CD4-positive, alpha-beta T cell (primary cell): ENCODE measurements at regions not wholly inside any gene's neighbourhood (a gene's known extent, or its start where the extent isn't known, plus 50 kb on each side); places are given as distances from the start of the nearest gene placed in this dataset.

Experiments
- ATAC-seq: fragments of 200-7000 bp; cut with Tn5 transposase; one replicate; pipeline ENCODE4 v1.10.0; 2022; ENCODE audit warnings: mild to moderate bottlenecking; ENCODE audit not compliant: poor library complexity
- CTCF ChIA-PET: fragments of 350-600 bp; sonication (Branson Sonifier 250); formaldehyde crosslinking; loops from one replicate; lab custom pipeline; 2021; ENCODE audit warnings: antibody characterized with exemption, inconsistent platforms; lab: Charles Lee
- POLR2A ChIA-PET: fragments of 350-600 bp; sonication (Branson Sonifier 250); formaldehyde crosslinking; loops from one replicate; lab custom pipeline; 2021; ENCODE audit warnings: antibody characterized with exemption, inconsistent platforms; lab: Charles Lee
- DNase-seq, 14 experiments: peaks; one replicate each; pipeline ENCODE4 v3.0.0-alpha.2; 2013 to 2020; ENCODE audit warnings: mixed read lengths in 2 of 14
- H3K27ac ChIP-seq, 2 donors: one replicate each; pipeline versions ENCODE4 v1.5.1 to v1.7.0; 2013; ENCODE audit warnings: low read length in 2 of 2, low read depth in 1 of 2, mild to moderate bottlenecking in 1 of 2
- H3K27me3 ChIP-seq, 2 experiments: 1 replicate in 1 of 2; 2 replicates in 1 of 2; pipeline versions ENCODE4 v1.6.1 to v1.7.0; 2013; ENCODE audit warnings: low read length in 2 of 2, control low read depth in 1 of 2, mild to moderate bottlenecking in 1 of 2, moderate library complexity in 1 of 2; ENCODE audit not compliant: insufficient read depth in 2 of 2, control insufficient read depth in 1 of 2
- H3K36me3 ChIP-seq: one replicate; pipeline ENCODE4 v1.6.1; 2013; ENCODE audit warnings: low read length, control low read depth; ENCODE audit not compliant: insufficient read depth
- H3K4me1 ChIP-seq: one replicate; pipeline ENCODE4 v1.6.1; 2013; ENCODE audit warnings: low read length, control low read depth; ENCODE audit not compliant: insufficient read depth
- H3K4me3 ChIP-seq: one replicate; pipeline ENCODE4 v1.5.1; 2013; ENCODE audit warnings: mild to moderate bottlenecking, low read length, moderate library complexity
- H3K9me3 ChIP-seq, 2 experiments: 1 replicate in 1 of 2; 2 replicates in 1 of 2; pipeline versions ENCODE4 v1.6.1 to v1.7.0; 2013; ENCODE audit warnings: low read length in 2 of 2, mild to moderate bottlenecking in 2 of 2, control low read depth in 1 of 2, moderate library complexity in 1 of 2; ENCODE audit not compliant: control insufficient read depth in 1 of 2, insufficient read depth in 1 of 2
- H3K27ac Mint-ChIP-seq: one replicate; pipeline ENCODE4 v1.8.0; 2020; ENCODE audit warnings: mixed read lengths
- H3K27me3 Mint-ChIP-seq: one replicate; pipeline ENCODE4 v1.8.0; 2021; ENCODE audit warnings: mixed read lengths
- H3K36me3 Mint-ChIP-seq: one replicate; pipeline ENCODE4 v1.8.0; 2021; ENCODE audit warnings: low read depth, mixed read lengths
- H3K4me1 Mint-ChIP-seq: one replicate; pipeline ENCODE4 v1.8.0; 2021; ENCODE audit warnings: low read depth, mixed read lengths
- H3K4me3 Mint-ChIP-seq: one replicate; pipeline ENCODE4 v1.8.0; 2020; ENCODE audit warnings: mild to moderate bottlenecking, mixed read lengths
- H3K9me3 Mint-ChIP-seq: one replicate; pipeline ENCODE4 v1.8.0; 2020; ENCODE audit warnings: mixed read lengths
- intact Hi-C, 2 experiments: fragments of 100-400 bp; cut with DNase I in 1 of 2; cut with micrococcal nuclease in 1 of 2; formaldehyde crosslinking; loops; one replicate each; pipeline versions ENCODE4 v1.15.1 to v1.9.0; 2023 to 2025; cut with DNase I, micrococcal nuclease
- TF ChIP-seq, protein P1 (sequence below): fragments of 200-600 bp; IDR thresholded peaks from one replicate; pipeline ENCODE4 v1.8.0; 2022; ENCODE audit warnings: antibody characterized with exemption, mild to moderate bottlenecking

GRCh38 chr20:55730321-55730720, 275.0 kb downstream of the CBLN4 start:
- H3K27ac ChIP-seq: no peak overlapping the region
- intact Hi-C loops: no loop called here
- TF ChIP-seq, protein P1, sequence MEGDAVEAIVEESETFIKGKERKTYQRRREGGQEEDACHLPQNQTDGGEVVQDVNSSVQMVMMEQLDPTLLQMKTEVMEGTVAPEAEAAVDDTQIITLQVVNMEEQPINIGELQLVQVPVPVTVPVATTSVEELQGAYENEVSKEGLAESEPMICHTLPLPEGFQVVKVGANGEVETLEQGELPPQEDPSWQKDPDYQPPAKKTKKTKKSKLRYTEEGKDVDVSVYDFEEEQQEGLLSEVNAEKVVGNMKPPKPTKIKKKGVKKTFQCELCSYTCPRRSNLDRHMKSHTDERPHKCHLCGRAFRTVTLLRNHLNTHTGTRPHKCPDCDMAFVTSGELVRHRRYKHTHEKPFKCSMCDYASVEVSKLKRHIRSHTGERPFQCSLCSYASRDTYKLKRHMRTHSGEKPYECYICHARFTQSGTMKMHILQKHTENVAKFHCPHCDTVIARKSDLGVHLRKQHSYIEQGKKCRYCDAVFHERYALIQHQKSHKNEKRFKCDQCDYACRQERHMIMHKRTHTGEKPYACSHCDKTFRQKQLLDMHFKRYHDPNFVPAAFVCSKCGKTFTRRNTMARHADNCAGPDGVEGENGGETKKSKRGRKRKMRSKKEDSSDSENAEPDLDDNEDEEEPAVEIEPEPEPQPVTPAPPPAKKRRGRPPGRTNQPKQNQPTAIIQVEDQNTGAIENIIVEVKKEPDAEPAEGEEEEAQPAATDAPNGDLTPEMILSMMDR: no peak
- H3K9me3 Mint-ChIP-seq: peaks cover 4% of the 10 kb centered on the region
- H3K4me3 ChIP-seq: no peak overlapping the region
- H3K4me3 Mint-ChIP-seq: no peak overlapping the region
- no peaks in the 10 kb centered on the region for H3K4me1 ChIP-seq
- no peak for ATAC-seq
- no peaks in the 10 kb centered on the region for H3K9me3 ChIP-seq
- POLR2A ChIA-PET: no interaction called here
- CTCF ChIA-PET: no interaction called here
- H3K27ac Mint-ChIP-seq: no peak overlapping the region
- H3K36me3 Mint-ChIP-seq: no peaks in the 10 kb centered on the region
- H3K27me3 ChIP-seq: no peaks in the 10 kb centered on the region
- H3K27me3 Mint-ChIP-seq: no peaks in the 10 kb centered on the region
- no peak for DNase-seq
- no peaks in the 10 kb centered on the region for H3K36me3 ChIP-seq
- no peaks in the 10 kb centered on the region for H3K4me1 Mint-ChIP-seq

- POLR2A ChIA-PET: no interaction called here
- no peaks in the 10 kb centered on the region for H3K27me3 Mint-ChIP-seq
- H3K9me3 Mint-ChIP-seq: peaks cover 3% of the 10 kb centered on the region
- no peaks in the 10 kb centered on the region for H3K36me3 ChIP-seq
- intact Hi-C loops: no loop called here
- no peak overlapping the region for H3K4me3 ChIP-seq
- H3K36me3 Mint-ChIP-seq: no peaks in the 10 kb centered on the region
- H3K4me1 ChIP-seq: no peaks in the 10 kb centered on the region
- no peak overlapping the region for H3K4me3 Mint-ChIP-seq
- no peak overlapping the region for H3K27ac Mint-ChIP-seq
- no peak for DNase-seq
- no peak overlapping the region for H3K27ac ChIP-seq
- ATAC-seq: no peak
- peaks cover 0 to 8% of the 10 kb centered on the region in 2 experiments for H3K9me3 ChIP-seq
- CTCF ChIA-PET: no interaction called here
- no peaks in the 10 kb centered on the region for H3K4me1 Mint-ChIP-seq
- TF ChIP-seq, protein P1: no peak
- H3K27me3 ChIP-seq: no peaks in the 10 kb centered on the region
Measured at GRCh38 chr20:55714736-55715135, 290.6 kb downstream of the CBLN4 start.

DNA sequence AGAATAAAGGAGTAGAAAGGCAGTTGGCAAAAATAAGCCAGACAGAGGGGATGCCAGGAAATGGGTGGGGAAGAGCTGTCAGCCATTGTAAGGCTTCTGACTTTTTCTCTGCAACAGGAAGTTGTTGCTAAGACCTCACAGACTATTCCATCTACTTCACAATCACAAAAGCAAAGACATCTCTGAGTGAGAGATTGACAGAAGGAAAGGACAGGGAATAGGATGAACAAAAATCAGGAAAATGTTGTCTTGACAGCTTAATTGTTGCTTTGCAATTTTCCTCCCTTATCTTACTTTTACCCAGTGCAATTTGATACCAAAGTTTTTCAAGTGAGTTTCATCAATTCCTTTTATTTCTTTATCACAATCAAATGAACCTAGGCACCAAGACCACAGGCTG, 291.2 kb downstream of the CBLN4 start:
- peaks cover 3% of the 10 kb centered on the region for H3K9me3 Mint-ChIP-seq

More for the DNA sequence above, 291.2 kb downstream of the CBLN4 start:
- H3K27ac ChIP-seq: no peak overlapping the region
- H3K36me3 ChIP-seq: no peaks in the 10 kb centered on the region
- Mint-ChIP-seq H3K4me3 (no peak overlapping the region), H3K27me3 (no peaks in the 10 kb centered on the region), H3K27ac (no peak overlapping the region), H3K36me3 (no peaks in the 10 kb centered on the region), H3K4me1 (no peaks in the 10 kb centered on the region)
- ATAC-seq: no peak
- ChIA-PET POLR2A (no interaction called here), CTCF (no interaction called here)
- TF ChIP-seq, protein P1: no peak
- no peaks in the 10 kb centered on the region for H3K27me3 ChIP-seq
- no peak overlapping the region for H3K4me3 ChIP-seq
- H3K9me3 ChIP-seq: peaks cover 0 to 8% of the 10 kb centered on the region in 2 experiments
- intact Hi-C loops: no loop called here
- DNase-seq: no peak
- H3K4me1 ChIP-seq: no peaks in the 10 kb centered on the region
